AG10803 (cell line): ENCODE measurements at regions not wholly inside any gene's neighbourhood (a gene's known extent, or its start where the extent isn't known, plus 50 kb on each side); places are given as distances from the start of the nearest gene placed in this dataset.

ENCODE experiments used
- DNase-seq: peaks from one replicate; pipeline ENCODE4 v3.0.0; 2010; ENCODE audit warnings: low read depth
- H3K4me3 ChIP-seq: 2 replicates; pipeline ENCODE4 v1.5.1; 2011; ENCODE audit warnings: mild to moderate bottlenecking, low read length, control low read depth
- CTCF ChIP-seq: conservative IDR thresholded peaks from 2 replicates; pipeline ENCODE4 v1.5.1; 2011; ENCODE audit warnings: mild to moderate bottlenecking, low read length, control low read depth, inconsistent platforms

DNA sequence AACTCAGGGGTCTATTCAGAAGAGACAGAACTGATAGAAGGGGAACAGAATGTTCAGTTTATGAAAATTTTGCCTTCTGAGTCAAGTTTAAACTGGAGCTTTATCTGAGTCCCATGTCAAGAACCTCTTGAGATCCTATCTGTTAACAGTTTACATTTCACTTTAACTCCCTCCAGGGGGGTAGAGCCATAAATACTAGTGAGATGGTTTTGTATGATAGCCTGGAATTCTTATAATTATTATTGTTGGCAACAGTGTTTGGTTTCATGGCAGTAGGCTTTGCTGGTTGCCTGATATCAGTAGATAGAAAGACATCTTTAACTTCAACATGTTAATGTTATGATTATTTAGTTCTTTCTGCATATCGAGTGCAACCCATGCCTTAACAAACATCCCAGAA is 498.5 kb downstream of the INSC start:
- H3K4me3 ChIP-seq, result no peak overlapping the region
- no peak for DNase-seq
- no peak for TF ChIP-seq CTCF

GRCh38 chr11:15613789-15614188 is 499.1 kb downstream of the INSC start:
- TF ChIP-seq CTCF, result no peak
- no peak overlapping the region for H3K4me3 ChIP-seq
- DNase-seq, result no peak

- no peak overlapping the region for H3K4me3 ChIP-seq
- DNase-seq, result no peak
- no peak for TF ChIP-seq CTCF
Measured at GRCh38 chr11:15615398-15616096, 500.8 kb downstream of the INSC start.

GRCh38 chr11:15616130-15617105 is 501.7 kb downstream of the INSC start:
- DNase-seq, result no peak
- no peak for TF ChIP-seq CTCF
- H3K4me3 ChIP-seq, result no peak overlapping the region

GRCh38 chr11:15617126-15617525 is 502.4 kb downstream of the INSC start:
- DNase-seq, result no peak
- no peak for TF ChIP-seq CTCF

GRCh38 chr11:15618583-15619032 is 503.9 kb downstream of the INSC start:
- no peak overlapping the region for H3K4me3 ChIP-seq
- TF ChIP-seq CTCF, result no peak
- DNase-seq, result no peak

More at GRCh38 chr11:15617126-15617525, 502.4 kb downstream of the INSC start:
- no peak overlapping the region for H3K4me3 ChIP-seq
